H1 (cell line): ENCODE measurements at regions not wholly inside any gene's neighbourhood (a gene's known extent, or its start where the extent isn't known, plus 50 kb on each side); places are given as distances from the start of the nearest gene placed in this dataset.

ENCODE experiments used
- BRCA1 ChIP-seq: IDR thresholded peaks from 2 replicates; pipeline ENCODE4 v1.6.1; 2012; ENCODE audit warnings: low read depth, low read length, improper control_type of control experiment
- CHD7 ChIP-seq: fragments of 300-600 bp; sonication (generic); IDR thresholded peaks from 2 replicates; pipeline ENCODE4 v1.7.1; 2012; ENCODE audit warnings: low read length, moderate library complexity, mild to moderate bottlenecking, inconsistent platforms; ENCODE audit not compliant: insufficient replicate concordance
- JUND ChIP-seq: IDR thresholded peaks from 2 replicates; pipeline ENCODE4 v1.6.1; 2011; ENCODE audit warnings: mild to moderate bottlenecking, improper control_type of control experiment, low read length
- KDM4A ChIP-seq: IDR thresholded peaks from one replicate; pipeline ENCODE4 v1.7.1; 2012; ENCODE audit warnings: low read depth, mild to moderate bottlenecking, moderate library complexity, low read length, inconsistent platforms; ENCODE audit not compliant: severe bottlenecking
- MAX ChIP-seq: IDR thresholded peaks from 2 replicates; pipeline ENCODE4 v1.6.1; 2012; ENCODE audit warnings: inconsistent platforms
- POLR2AphosphoS5 ChIP-seq: IDR thresholded peaks from 2 replicates; pipeline ENCODE4 v1.6.1; 2011; ENCODE audit warnings: low read depth, low read length
- TBP ChIP-seq: IDR thresholded peaks from 2 replicates; pipeline ENCODE4 v1.6.1; 2011; ENCODE audit warnings: low read depth, low read length, improper control_type of control experiment
- YY1 ChIP-seq: IDR thresholded peaks from 2 replicates; pipeline ENCODE4 v1.6.1; 2011; ENCODE audit warnings: low read depth, mild to moderate bottlenecking, low read length

- TF ChIP-seq CHD7 (no peak), TBP (no peak), BRCA1 (no peak), KDM4A (no peak), YY1 (no peak), MAX (no peak), JUND (no peak), POLR2AphosphoS5 (no peak)
Observed at GRCh38 chr12:87038098-87038497, 781.9 kb upstream of the MGAT4C start (continued).
